ENCODE measurements at regions not wholly inside any gene's neighbourhood (a gene's known extent, or its start where the extent isn't known, plus 50 kb on each side); places are given as distances from the start of the nearest gene placed in this dataset.

- intact Hi-C loops (cut with DNase I) = no loop called here
- DNase-seq (ENCODE audit: extremely low spot score in 2 of 2) = peak in 1 of 2 donors; percentile 56
These were observed 231.5 kb upstream of the KLHL29 start for GRCh38 chr2:23153484-23153883.

GRCh38 chr2:23155022-23155421 lies 230.0 kb upstream of the KLHL29 start:
- Histone ChIP-seq H3K36me3 (no peaks in the 10 kb centered on the region), H3K4me3 (no peak overlapping the region), H3K9me3 (no peaks in the 10 kb centered on the region), H3K27me3 (no peaks in the 10 kb centered on the region), H3K27ac (no peak overlapping the region), H3K4me1 (no peaks in the 10 kb centered on the region)
- DNase-seq (ENCODE audit: extremely low spot score in 2 of 2) = no peak
- intact Hi-C loops (cut with DNase I) = no loop called here
- TF ChIP-seq POLR2A (IDR thresholded peaks at IDR 0.05) (no peak), POLR2AphosphoS5 (IDR thresholded peaks at IDR 0.05; ENCODE audit: insufficient read depth in 1 of 2, low read depth in 1 of 2) (no peak), CTCF (IDR thresholded peaks at IDR 0.05) (no peak)

More at GRCh38 chr2:23153484-23153883, 231.5 kb upstream of the KLHL29 start:
- Histone ChIP-seq H3K27me3 (no peaks in the 10 kb centered on the region), H3K4me3 (no peak overlapping the region), H3K27ac (no peak overlapping the region), H3K4me1 (no peaks in the 10 kb centered on the region), H3K36me3 (no peaks in the 10 kb centered on the region), H3K9me3 (no peaks in the 10 kb centered on the region)
- TF ChIP-seq CTCF (IDR thresholded peaks at IDR 0.05) (no peak), POLR2AphosphoS5 (IDR thresholded peaks at IDR 0.05; ENCODE audit: insufficient read depth in 1 of 2, low read depth in 1 of 2) (no peak), POLR2A (IDR thresholded peaks at IDR 0.05) (no peak)

- Histone ChIP-seq H3K27me3 (no peaks in the 10 kb centered on the region), H3K27ac (no peak overlapping the region), H3K4me1 (no peaks in the 10 kb centered on the region), H3K4me3 (no peak overlapping the region), H3K36me3 (no peaks in the 10 kb centered on the region), H3K9me3 (no peaks in the 10 kb centered on the region)
- no peak for TF ChIP-seq CTCF (IDR thresholded peaks at IDR 0.05)
- no peak for TF ChIP-seq POLR2AphosphoS5 (IDR thresholded peaks at IDR 0.05; ENCODE audit: insufficient read depth in 1 of 2, low read depth in 1 of 2)
- no peak for TF ChIP-seq POLR2A (IDR thresholded peaks at IDR 0.05)
- intact Hi-C loops (cut with DNase I) = no loop called here
- DNase-seq (ENCODE audit: extremely low spot score in 2 of 2) = no peak
These were observed 227.2 kb upstream of the KLHL29 start for GRCh38 chr2:23157812-23158211.

GRCh38 chr2:23158306-23158705 lies 226.7 kb upstream of the KLHL29 start:
- no peaks in the 10 kb centered on the region for H3K4me1 ChIP-seq
- no peak overlapping the region for H3K4me3 ChIP-seq
- no peak for TF ChIP-seq CTCF (IDR thresholded peaks at IDR 0.05)
- TF ChIP-seq POLR2AphosphoS5 (IDR thresholded peaks at IDR 0.05; ENCODE audit: insufficient read depth in 1 of 2, low read depth in 1 of 2) = no peak
- no peak for TF ChIP-seq POLR2A (IDR thresholded peaks at IDR 0.05)
- no peak for DNase-seq (ENCODE audit: extremely low spot score in 2 of 2)
- no peaks in the 10 kb centered on the region for H3K36me3 ChIP-seq
- H3K27ac ChIP-seq = no peak overlapping the region
- H3K27me3 ChIP-seq = no peaks in the 10 kb centered on the region
- H3K9me3 ChIP-seq = no peaks in the 10 kb centered on the region
- intact Hi-C loops (cut with DNase I) = no loop called here

- DNase-seq (ENCODE audit: extremely low spot score in 2 of 2) = no peak
- no peaks in the 10 kb centered on the region for H3K36me3 ChIP-seq
- H3K27me3 ChIP-seq = no peaks in the 10 kb centered on the region
- intact Hi-C loops (cut with DNase I) = no loop called here
- no peak overlapping the region for H3K4me3 ChIP-seq
- no peak overlapping the region for H3K27ac ChIP-seq
- no peaks in the 10 kb centered on the region for H3K9me3 ChIP-seq
- no peak for TF ChIP-seq POLR2AphosphoS5 (IDR thresholded peaks at IDR 0.05; ENCODE audit: insufficient read depth in 1 of 2, low read depth in 1 of 2)
- TF ChIP-seq CTCF (IDR thresholded peaks at IDR 0.05) = no peak
- TF ChIP-seq POLR2A (IDR thresholded peaks at IDR 0.05) = no peak
- no peaks in the 10 kb centered on the region for H3K4me1 ChIP-seq
These were observed 225.1 kb upstream of the KLHL29 start for GRCh38 chr2:23159746-23160405.

Measured in vagina (tissue), 2 donors.